CD4-positive, alpha-beta T cell (primary cell): ENCODE measurements at regions not wholly inside any gene's neighbourhood (a gene's known extent, or its start where the extent isn't known, plus 50 kb on each side); places are given as distances from the start of the nearest gene placed in this dataset.

ENCODE experiments used
- ATAC-seq: fragments of 200-7000 bp; cut with Tn5 transposase; one replicate; pipeline ENCODE4 v1.10.0; 2022; ENCODE audit warnings: mild to moderate bottlenecking; ENCODE audit not compliant: poor library complexity
- CTCF ChIA-PET: fragments of 350-600 bp; sonication (Branson Sonifier 250); formaldehyde crosslinking; loops from one replicate; lab custom pipeline; 2021; ENCODE audit warnings: antibody characterized with exemption, inconsistent platforms; lab: Charles Lee
- POLR2A ChIA-PET: fragments of 350-600 bp; sonication (Branson Sonifier 250); formaldehyde crosslinking; loops from one replicate; lab custom pipeline; 2021; ENCODE audit warnings: antibody characterized with exemption, inconsistent platforms; lab: Charles Lee
- DNase-seq, 14 experiments: peaks; one replicate each; pipeline ENCODE4 v3.0.0-alpha.2; 2013 to 2020; ENCODE audit warnings: mixed read lengths in 2 of 14
- H3K27ac ChIP-seq, 2 donors: one replicate each; pipeline versions ENCODE4 v1.5.1 to v1.7.0; 2013; ENCODE audit warnings: low read length in 2 of 2, low read depth in 1 of 2, mild to moderate bottlenecking in 1 of 2
- H3K27me3 ChIP-seq, 2 experiments: 1 replicate in 1 of 2; 2 replicates in 1 of 2; pipeline versions ENCODE4 v1.6.1 to v1.7.0; 2013; ENCODE audit warnings: low read length in 2 of 2, control low read depth in 1 of 2, mild to moderate bottlenecking in 1 of 2, moderate library complexity in 1 of 2; ENCODE audit not compliant: insufficient read depth in 2 of 2, control insufficient read depth in 1 of 2
- H3K36me3 ChIP-seq: one replicate; pipeline ENCODE4 v1.6.1; 2013; ENCODE audit warnings: low read length, control low read depth; ENCODE audit not compliant: insufficient read depth
- H3K4me1 ChIP-seq: one replicate; pipeline ENCODE4 v1.6.1; 2013; ENCODE audit warnings: low read length, control low read depth; ENCODE audit not compliant: insufficient read depth
- H3K4me3 ChIP-seq: one replicate; pipeline ENCODE4 v1.5.1; 2013; ENCODE audit warnings: mild to moderate bottlenecking, low read length, moderate library complexity
- H3K9me3 ChIP-seq, 2 experiments: 1 replicate in 1 of 2; 2 replicates in 1 of 2; pipeline versions ENCODE4 v1.6.1 to v1.7.0; 2013; ENCODE audit warnings: low read length in 2 of 2, mild to moderate bottlenecking in 2 of 2, control low read depth in 1 of 2, moderate library complexity in 1 of 2; ENCODE audit not compliant: control insufficient read depth in 1 of 2, insufficient read depth in 1 of 2
- H3K27ac Mint-ChIP-seq: one replicate; pipeline ENCODE4 v1.8.0; 2020; ENCODE audit warnings: mixed read lengths
- H3K27me3 Mint-ChIP-seq: one replicate; pipeline ENCODE4 v1.8.0; 2021; ENCODE audit warnings: mixed read lengths
- H3K36me3 Mint-ChIP-seq: one replicate; pipeline ENCODE4 v1.8.0; 2021; ENCODE audit warnings: low read depth, mixed read lengths
- H3K4me1 Mint-ChIP-seq: one replicate; pipeline ENCODE4 v1.8.0; 2021; ENCODE audit warnings: low read depth, mixed read lengths
- H3K4me3 Mint-ChIP-seq: one replicate; pipeline ENCODE4 v1.8.0; 2020; ENCODE audit warnings: mild to moderate bottlenecking, mixed read lengths
- H3K9me3 Mint-ChIP-seq: one replicate; pipeline ENCODE4 v1.8.0; 2020; ENCODE audit warnings: mixed read lengths
- CTCF ChIP-seq: fragments of 200-600 bp; IDR thresholded peaks from one replicate; pipeline ENCODE4 v1.8.0; 2022; ENCODE audit warnings: antibody characterized with exemption, mild to moderate bottlenecking
- intact Hi-C, 2 experiments: fragments of 100-400 bp; cut with DNase I in 1 of 2; cut with micrococcal nuclease in 1 of 2; formaldehyde crosslinking; loops; one replicate each; pipeline versions ENCODE4 v1.15.1 to v1.9.0; 2023 to 2025; cut with DNase I, micrococcal nuclease

- POLR2A ChIA-PET, result no interaction called here
- no peak overlapping the region for H3K27ac Mint-ChIP-seq
- Histone ChIP-seq H3K27ac (no peak overlapping the region), H3K4me3 (no peak overlapping the region), H3K36me3 (no peaks in the 10 kb centered on the region), H3K27me3 (no peaks in the 10 kb centered on the region), H3K9me3 (no peaks in the 10 kb centered on the region), H3K4me1 (no peaks in the 10 kb centered on the region)
- intact Hi-C loops, result no loop called here
- H3K4me1 Mint-ChIP-seq, result no peaks in the 10 kb centered on the region
- TF ChIP-seq CTCF, result no peak
- ATAC-seq (no peak), DNase-seq (no peak)
- CTCF ChIA-PET, result no interaction called here
- peaks cover 5% of the 10 kb centered on the region for H3K27me3 Mint-ChIP-seq
- H3K36me3 Mint-ChIP-seq, result no peaks in the 10 kb centered on the region
- H3K4me3 Mint-ChIP-seq, result no peak overlapping the region
- H3K9me3 Mint-ChIP-seq, result no peaks in the 10 kb centered on the region
Observed at GRCh38 chr14:61996753-61997152, 234.5 kb downstream of the SNAPC1 start.

- TF ChIP-seq CTCF, result no peak
- Mint-ChIP-seq H3K4me1 (no peaks in the 10 kb centered on the region), H3K9me3 (no peaks in the 10 kb centered on the region), H3K27ac (no peak overlapping the region), H3K27me3 (peaks cover 9% of the 10 kb centered on the region), H3K36me3 (no peaks in the 10 kb centered on the region), H3K4me3 (no peak overlapping the region)
- intact Hi-C loops, result no loop called here
- Histone ChIP-seq H3K4me3 (no peak overlapping the region), H3K36me3 (no peaks in the 10 kb centered on the region), H3K27ac (no peak overlapping the region), H3K9me3 (no peaks in the 10 kb centered on the region), H3K27me3 (no peaks in the 10 kb centered on the region), H3K4me1 (no peaks in the 10 kb centered on the region)
- POLR2A ChIA-PET, result no interaction called here
- CTCF ChIA-PET, result no interaction called here
- ATAC-seq (no peak), DNase-seq (no peak)
Observed at GRCh38 chr14:61997161-61997560, 234.9 kb downstream of the SNAPC1 start.

- DNase-seq, result no peak
- Histone ChIP-seq H3K9me3 (no peaks in the 10 kb centered on the region), H3K27me3 (peaks cover 0 to 11% of the 10 kb centered on the region in 2 experiments), H3K4me1 (no peaks in the 10 kb centered on the region), H3K36me3 (no peaks in the 10 kb centered on the region), H3K4me3 (no peak overlapping the region), H3K27ac (no peak overlapping the region)
- Mint-ChIP-seq H3K4me1 (no peaks in the 10 kb centered on the region), H3K36me3 (no peaks in the 10 kb centered on the region), H3K4me3 (no peak overlapping the region), H3K27me3 (peaks cover 38% of the 10 kb centered on the region), H3K27ac (no peak overlapping the region), H3K9me3 (no peaks in the 10 kb centered on the region)
- CTCF ChIA-PET, result no interaction called here
- ATAC-seq, result no peak
- no peak for TF ChIP-seq CTCF
- intact Hi-C loops, result no loop called here
- POLR2A ChIA-PET, result no interaction called here
Observed at GRCh38 chr14:62001963-62002362, 239.7 kb downstream of the SNAPC1 start.
